RWPE2 (cell line): ENCODE measurements at regions not wholly inside any gene's neighbourhood (a gene's known extent, or its start where the extent isn't known, plus 50 kb on each side); places are given as distances from the start of the nearest gene placed in this dataset.

Source experiments
- ATAC-seq: fragments of 200-7000 bp; cut with Tn5 transposase; 3 replicates; pipeline ENCODE4 v1.9.1; 2021; ENCODE audit warnings: low read depth
- DNase-seq: peaks from one replicate; pipeline ENCODE4 v3.0.0-alpha.2; 2020; ENCODE audit warnings: low spot score
- H3K27ac ChIP-seq: fragments of 450-650 bp; 2 replicates; pipeline ENCODE4 v1.5.1; 2017; ENCODE audit warnings: mild to moderate bottlenecking; ENCODE audit not compliant: poor library complexity, severe bottlenecking
- H3K27me3 ChIP-seq: fragments of 250-450 bp; sonication (Bioruptor Pico); 2 replicates; pipeline ENCODE4 v1.5.1; 2021; ENCODE audit warnings: mild to moderate bottlenecking, moderate library complexity; ENCODE audit not compliant: insufficient read depth, poor library complexity, severe bottlenecking
- H3K36me3 ChIP-seq: fragments of 250-450 bp; sonication (Bioruptor Pico); 2 replicates; pipeline ENCODE4 v1.5.1; 2020; ENCODE audit warnings: low read depth, mild to moderate bottlenecking, moderate library complexity
- H3K4me1 ChIP-seq: fragments of 250-450 bp; sonication (Bioruptor Pico); 2 replicates; pipeline ENCODE4 v1.5.1; 2021; ENCODE audit warnings: mild to moderate bottlenecking, moderate library complexity; ENCODE audit not compliant: insufficient read depth, poor library complexity, severe bottlenecking
- H3K4me3 ChIP-seq: fragments of 250-450 bp; sonication (Bioruptor Pico); 2 replicates; pipeline ENCODE4 v1.5.1; 2021; ENCODE audit warnings: mild to moderate bottlenecking, moderate library complexity; ENCODE audit not compliant: severe bottlenecking
- H3K9me3 ChIP-seq: fragments of 250-450 bp; sonication (Bioruptor Pico); 2 replicates; pipeline ENCODE4 v1.5.1; 2021; ENCODE audit warnings: mild to moderate bottlenecking, moderate library complexity; ENCODE audit not compliant: severe bottlenecking
- TF ChIP-seq, protein P1 (sequence below): fragments of 450-650 bp; IDR thresholded peaks from one replicate; pipeline ENCODE4 v1.5.1; 2017; ENCODE audit warnings: mild to moderate bottlenecking, moderate library complexity; ENCODE audit not compliant: poor library complexity, severe bottlenecking

DNA sequence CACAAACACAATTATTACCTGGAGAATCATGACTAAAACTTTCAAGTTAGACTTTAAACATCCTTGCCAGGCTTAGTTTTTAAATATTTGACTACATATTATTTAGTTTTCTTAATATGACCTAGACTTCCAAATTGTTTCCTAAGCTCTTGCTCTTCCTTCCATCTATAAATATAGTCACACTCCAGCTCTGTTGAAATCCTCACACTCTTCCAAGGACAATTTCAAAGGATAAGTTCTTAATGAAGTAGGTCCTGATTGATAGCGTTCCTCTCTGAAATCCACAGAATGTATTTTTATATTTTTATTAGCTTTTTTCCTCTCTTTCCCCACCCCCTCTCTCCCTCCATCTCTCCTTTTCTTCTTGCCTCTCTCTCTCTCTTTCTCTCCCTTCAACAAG, 1074.1 kb upstream of the PCDH20 start:
- ATAC-seq, result no peak
- TF ChIP-seq, protein P1, sequence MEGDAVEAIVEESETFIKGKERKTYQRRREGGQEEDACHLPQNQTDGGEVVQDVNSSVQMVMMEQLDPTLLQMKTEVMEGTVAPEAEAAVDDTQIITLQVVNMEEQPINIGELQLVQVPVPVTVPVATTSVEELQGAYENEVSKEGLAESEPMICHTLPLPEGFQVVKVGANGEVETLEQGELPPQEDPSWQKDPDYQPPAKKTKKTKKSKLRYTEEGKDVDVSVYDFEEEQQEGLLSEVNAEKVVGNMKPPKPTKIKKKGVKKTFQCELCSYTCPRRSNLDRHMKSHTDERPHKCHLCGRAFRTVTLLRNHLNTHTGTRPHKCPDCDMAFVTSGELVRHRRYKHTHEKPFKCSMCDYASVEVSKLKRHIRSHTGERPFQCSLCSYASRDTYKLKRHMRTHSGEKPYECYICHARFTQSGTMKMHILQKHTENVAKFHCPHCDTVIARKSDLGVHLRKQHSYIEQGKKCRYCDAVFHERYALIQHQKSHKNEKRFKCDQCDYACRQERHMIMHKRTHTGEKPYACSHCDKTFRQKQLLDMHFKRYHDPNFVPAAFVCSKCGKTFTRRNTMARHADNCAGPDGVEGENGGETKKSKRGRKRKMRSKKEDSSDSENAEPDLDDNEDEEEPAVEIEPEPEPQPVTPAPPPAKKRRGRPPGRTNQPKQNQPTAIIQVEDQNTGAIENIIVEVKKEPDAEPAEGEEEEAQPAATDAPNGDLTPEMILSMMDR, result no peak
- peaks cover 2% of the 10 kb centered on the region for H3K27me3 ChIP-seq

DNA sequence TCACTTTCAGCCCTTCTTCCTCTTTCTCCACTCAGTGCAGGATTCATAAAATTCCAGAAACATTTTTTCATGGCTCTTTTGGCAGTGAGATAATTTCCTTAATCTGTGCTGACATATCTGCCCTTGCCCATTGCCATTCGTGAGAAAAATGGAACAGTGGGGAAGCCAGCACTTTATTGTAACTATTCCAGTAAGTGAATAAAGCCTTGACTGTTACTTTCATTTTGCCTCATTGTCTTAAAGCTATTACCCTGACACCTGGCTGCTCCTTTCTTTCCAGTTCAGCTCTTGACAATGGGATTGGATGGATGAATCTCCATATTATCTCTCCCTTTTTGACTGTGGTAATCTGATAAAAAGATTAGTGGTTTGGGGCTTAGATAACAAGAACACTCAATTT, 1068.1 kb upstream of the PCDH20 start:
- DNase-seq, result no peak
- H3K27me3 ChIP-seq, result no peaks in the 10 kb centered on the region
- no peaks in the 10 kb centered on the region for H3K4me1 ChIP-seq
- H3K36me3 ChIP-seq, result no peaks in the 10 kb centered on the region
- no peak overlapping the region for H3K4me3 ChIP-seq
- TF ChIP-seq, protein P1, result no peak
- no peak for ATAC-seq
- H3K27ac ChIP-seq, result no peak overlapping the region
- H3K9me3 ChIP-seq, result no peaks in the 10 kb centered on the region

More for the DNA sequence above, 1074.1 kb upstream of the PCDH20 start:
- Histone ChIP-seq H3K4me1 (no peaks in the 10 kb centered on the region), H3K36me3 (no peaks in the 10 kb centered on the region), H3K4me3 (no peak overlapping the region), H3K9me3 (no peaks in the 10 kb centered on the region), H3K27ac (no peak overlapping the region)
- DNase-seq, result no peak

DNA sequence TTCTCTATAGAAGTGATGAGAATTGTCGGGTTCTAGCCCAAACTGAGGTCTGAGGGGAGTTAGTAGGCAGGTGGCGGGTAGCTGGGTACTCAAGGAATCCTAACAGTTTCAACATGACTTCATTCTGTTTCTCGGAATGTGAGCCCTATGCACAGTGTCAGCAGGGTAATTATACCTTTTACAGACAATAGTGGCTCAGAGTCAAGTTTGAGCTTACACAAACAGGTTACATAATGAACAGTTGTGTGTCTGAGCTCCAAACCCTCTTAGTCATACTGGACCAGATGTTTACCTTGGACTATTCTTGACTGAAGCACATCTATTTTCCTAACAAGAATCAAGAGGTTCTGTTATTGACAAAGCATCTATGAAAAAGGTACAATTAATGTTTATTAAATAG, 1066.7 kb upstream of the PCDH20 start:
- no peak overlapping the region for H3K4me3 ChIP-seq
- H3K27me3 ChIP-seq, result no peaks in the 10 kb centered on the region
- no peak overlapping the region for H3K27ac ChIP-seq
- H3K36me3 ChIP-seq, result no peaks in the 10 kb centered on the region
- no peaks in the 10 kb centered on the region for H3K9me3 ChIP-seq
- no peaks in the 10 kb centered on the region for H3K4me1 ChIP-seq
- DNase-seq, result no peak
- no peak for ATAC-seq
- TF ChIP-seq, protein P1, result no peak

DNA sequence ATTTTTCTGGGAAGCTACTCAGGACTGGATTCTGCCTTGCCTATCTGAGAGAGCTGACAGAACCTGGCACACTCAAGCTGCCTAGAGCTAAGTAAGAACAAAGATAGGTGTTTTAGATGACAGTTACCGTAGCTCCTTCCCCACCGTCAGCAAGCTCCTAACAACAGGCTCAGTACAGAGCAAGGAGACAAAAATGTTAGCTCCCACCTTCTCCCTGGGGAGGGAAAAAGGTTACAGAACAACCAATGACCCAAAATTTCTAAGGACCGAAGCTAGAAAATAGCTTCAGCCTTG, 1058.2 kb upstream of the PCDH20 start:
- Histone ChIP-seq H3K9me3 (no peaks in the 10 kb centered on the region), H3K4me3 (no peak overlapping the region), H3K27ac (no peak overlapping the region), H3K36me3 (no peaks in the 10 kb centered on the region), H3K27me3 (no peaks in the 10 kb centered on the region), H3K4me1 (no peaks in the 10 kb centered on the region)
- no peak for DNase-seq
- no peak for ATAC-seq
- TF ChIP-seq, protein P1, result no peak

DNA sequence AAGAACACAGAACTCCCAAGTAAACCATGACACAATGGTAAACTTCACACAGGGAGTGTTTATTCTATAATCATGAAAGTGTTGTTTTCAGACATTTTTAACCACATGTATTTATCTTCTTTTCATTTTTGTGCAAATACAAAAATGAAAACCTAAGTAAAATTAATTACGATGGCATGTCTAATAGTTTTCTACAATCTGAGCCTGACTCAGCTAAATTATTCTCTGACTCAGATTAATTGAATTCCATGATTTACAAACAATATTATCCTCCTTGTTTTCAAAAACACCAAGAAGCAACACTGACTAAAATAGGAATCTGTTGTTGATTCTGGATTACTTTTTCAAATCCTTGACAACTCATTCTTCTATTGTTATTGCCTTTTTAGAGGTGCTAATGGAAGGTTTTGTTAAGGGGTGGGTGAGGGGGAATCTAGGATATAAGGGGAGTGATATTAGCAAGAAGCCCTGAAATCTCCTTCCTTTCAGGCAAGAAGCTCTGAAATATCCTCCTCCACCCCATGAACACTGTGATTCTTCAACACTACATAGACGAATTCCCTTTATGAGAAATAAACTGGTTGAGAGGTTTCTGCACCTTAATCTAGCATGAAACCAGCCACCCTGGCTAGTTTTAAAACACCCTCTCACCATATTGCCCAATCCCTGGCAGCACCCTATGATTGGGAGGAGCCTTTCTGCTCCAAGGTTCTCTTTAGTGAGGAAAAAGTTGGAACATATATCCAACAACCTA, 1057.7 kb upstream of the PCDH20 start:
- H3K27me3 ChIP-seq, result no peaks in the 10 kb centered on the region
- H3K27ac ChIP-seq, result no peak overlapping the region
- DNase-seq (no peak), ATAC-seq (no peak)
- no peaks in the 10 kb centered on the region for H3K9me3 ChIP-seq
- H3K4me1 ChIP-seq, result no peaks in the 10 kb centered on the region
- H3K36me3 ChIP-seq, result no peaks in the 10 kb centered on the region
- TF ChIP-seq, protein P1, result no peak
- no peak overlapping the region for H3K4me3 ChIP-seq
